OCI-M1 (cell line): ENCODE measurements at regions not wholly inside any gene's neighbourhood (a gene's known extent, or its start where the extent isn't known, plus 50 kb on each side); places are given as distances from the start of the nearest gene placed in this dataset.
"Not testable (repeated sequence)": the region's sequence is repeated elsewhere in the genome, so short reads cannot be mapped to it uniquely, and the experiment has no call there.

Experiments used
- DNase-seq: peaks from one replicate; lab custom pipeline; 2025; lab: John Stamatoyannopoulos, UW

DNA sequence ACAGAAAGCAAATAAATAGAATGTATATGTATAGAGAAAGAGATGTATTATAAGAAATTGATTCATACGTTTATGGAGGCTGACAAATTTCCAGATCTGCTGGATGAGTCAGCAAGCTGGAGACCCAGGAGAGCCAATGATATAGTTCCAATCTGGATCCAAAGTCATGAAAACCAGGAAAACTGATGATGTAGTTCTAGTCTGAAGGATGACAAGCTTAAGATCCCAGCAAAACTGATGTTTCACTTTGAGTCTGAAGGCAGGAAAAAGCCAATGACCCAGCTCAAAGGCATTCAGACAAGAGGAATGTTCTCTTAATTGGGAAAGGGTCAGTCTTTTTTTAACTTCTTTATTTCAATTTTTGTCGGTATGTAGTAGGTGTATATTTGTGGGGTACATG, 102.6 kb downstream of the LHFPL1 start:
- DNase-seq: no peak

DNA sequence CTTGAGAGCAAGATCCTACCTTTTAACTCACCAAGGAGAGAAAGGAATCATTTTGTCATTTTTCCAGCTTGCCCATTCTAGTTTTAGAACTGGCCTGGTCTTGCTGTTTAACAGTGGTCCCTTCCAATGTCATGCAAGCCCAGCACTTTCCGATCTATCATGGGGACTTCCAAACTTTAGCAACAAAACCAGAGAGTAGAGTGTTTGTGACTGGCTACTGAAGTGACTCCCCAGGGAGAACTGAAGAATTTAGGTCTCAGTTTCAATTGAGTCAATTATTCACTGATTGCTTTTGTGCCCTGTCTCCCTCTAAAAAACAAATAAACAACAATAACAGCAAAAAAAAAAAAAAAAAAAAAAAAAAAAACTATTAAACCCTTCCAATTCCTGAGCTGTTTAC, 108.3 kb downstream of the LHFPL1 start:
- no peak for DNase-seq

DNA sequence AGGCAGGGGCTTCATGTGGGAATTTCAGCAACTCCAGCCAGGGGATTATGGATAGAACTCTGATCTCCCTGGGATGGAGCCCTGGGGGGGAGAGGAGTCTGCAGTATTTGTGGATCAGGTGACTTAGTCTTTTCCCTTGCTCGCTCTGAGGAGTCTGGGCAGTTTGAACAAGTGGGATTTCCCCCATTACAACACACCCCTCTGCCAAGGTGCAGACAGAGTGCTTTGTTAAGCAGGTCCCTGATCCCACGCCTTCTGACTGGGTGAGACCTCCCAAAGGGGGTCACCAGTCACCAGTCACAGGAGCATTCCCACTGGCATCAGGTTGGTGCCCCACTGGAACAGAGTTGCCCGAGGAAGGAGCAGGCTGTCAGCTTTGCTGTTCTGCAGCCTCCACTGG, 123.9 kb downstream of the LHFPL1 start:
- no peak for DNase-seq

GRCh38 chrX:112545051-112545450, 134.7 kb downstream of the LHFPL1 start:
- DNase-seq: peak; percentile 31

GRCh38 chrX:112536544-112536943, 143.2 kb downstream of the LHFPL1 start:
- DNase-seq: no peak

DNA sequence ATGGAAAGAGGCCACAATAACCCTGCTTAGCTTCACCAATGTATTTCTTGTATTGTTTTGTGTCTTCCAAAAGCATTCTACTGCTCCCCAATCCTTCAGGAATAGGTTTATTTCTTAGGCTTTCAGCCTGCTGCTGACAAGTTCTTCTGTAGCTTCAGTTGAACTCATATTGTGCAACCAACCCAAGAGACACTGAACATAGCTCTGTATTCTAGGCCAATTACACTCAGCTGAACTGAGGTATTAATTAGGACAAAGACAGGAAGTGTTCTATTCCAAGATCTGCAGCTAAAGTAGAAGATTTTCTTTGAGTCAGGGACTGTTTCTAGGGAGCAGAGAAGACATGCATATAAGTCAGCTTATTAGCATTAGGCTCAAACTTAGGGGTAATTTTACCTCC, 151.8 kb downstream of the LHFPL1 start:
- no peak for DNase-seq

- no peak for DNase-seq
These were observed 158.1 kb downstream of the LHFPL1 start for GRCh38 chrX:112521676-112522075.

DNA sequence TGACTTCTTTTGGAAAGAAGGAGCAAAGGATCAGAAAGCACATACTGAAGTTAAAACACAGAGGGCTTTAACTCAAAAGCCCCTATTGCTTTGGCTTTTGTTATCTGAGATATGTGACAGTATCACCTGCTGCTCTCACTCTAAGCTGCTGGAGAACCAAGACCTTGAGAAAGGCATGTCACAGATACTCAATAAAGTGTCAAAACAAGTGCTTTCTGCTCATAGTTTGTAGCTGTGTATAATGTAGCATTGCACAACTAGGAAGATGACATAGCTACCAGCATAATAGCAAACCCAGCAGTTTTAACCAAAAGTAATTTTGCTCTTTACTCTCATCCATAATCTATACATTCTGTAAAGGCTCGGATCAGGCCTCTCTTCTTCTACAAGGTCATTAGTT, 159.6 kb downstream of the LHFPL1 start:
- no peak for DNase-seq

DNA sequence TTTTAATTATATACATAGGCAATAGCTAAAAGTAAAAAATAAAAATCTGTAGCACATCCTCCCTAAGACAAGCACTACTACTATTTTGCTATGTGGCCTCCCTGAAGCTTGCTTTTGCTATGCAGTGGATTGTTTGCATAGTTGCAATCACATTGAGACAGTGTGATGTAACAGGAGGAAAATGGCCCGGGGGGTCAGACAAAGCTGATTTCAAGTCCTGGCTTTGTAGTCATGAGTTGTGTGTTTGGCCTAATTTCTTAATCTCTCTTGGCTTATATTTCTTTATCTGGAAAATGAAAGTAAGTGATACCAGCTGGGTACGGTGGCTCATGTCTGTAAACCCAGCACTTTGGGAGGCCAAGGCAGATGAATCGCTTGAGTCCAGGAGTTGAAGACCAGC, 166.6 kb downstream of the LHFPL1 start:
- peak; percentile 1 for DNase-seq

- DNase-seq: peak; percentile 12
These were observed 167.2 kb downstream of the LHFPL1 start for GRCh38 chrX:112512509-112512908.

- DNase-seq: no peak
These were observed 169.1 kb downstream of the LHFPL1 start for GRCh38 chrX:112510629-112511028.

DNA sequence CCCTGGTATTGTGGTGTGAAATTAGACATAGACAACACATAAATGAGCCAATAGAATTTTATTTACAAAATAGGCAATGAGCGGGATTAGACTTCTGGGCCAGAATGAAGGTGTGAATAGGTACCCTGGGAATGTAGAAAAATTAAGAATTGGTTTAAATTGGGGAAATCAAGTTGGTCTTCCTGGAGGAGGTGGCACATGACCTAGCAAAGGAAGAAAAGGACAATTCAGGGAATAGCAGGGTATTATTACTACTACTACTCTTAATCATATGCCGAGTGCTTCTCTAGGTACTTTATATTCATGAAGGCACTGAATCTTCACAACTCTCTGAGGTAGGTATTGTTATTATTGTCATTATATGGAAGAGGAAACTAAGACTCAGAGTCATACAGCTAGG, 202.1 kb downstream of the LHFPL1 start:
- DNase-seq: no peak

GRCh38 chrX:112473654-112474053, 206.1 kb downstream of the LHFPL1 start:
- no peak for DNase-seq

- DNase-seq: no peak
These were observed 209.2 kb downstream of the LHFPL1 start for GRCh38 chrX:112470551-112470950.

GRCh38 chrX:112461949-112462450, 217.7 kb downstream of the LHFPL1 start:
- DNase-seq: not testable (repeated sequence)

GRCh38 chrX:112457788-112458187, 221.9 kb downstream of the LHFPL1 start:
- no peak for DNase-seq

- DNase-seq: no peak
These were observed 228.9 kb downstream of the LHFPL1 start for GRCh38 chrX:112450810-112451209.

DNA sequence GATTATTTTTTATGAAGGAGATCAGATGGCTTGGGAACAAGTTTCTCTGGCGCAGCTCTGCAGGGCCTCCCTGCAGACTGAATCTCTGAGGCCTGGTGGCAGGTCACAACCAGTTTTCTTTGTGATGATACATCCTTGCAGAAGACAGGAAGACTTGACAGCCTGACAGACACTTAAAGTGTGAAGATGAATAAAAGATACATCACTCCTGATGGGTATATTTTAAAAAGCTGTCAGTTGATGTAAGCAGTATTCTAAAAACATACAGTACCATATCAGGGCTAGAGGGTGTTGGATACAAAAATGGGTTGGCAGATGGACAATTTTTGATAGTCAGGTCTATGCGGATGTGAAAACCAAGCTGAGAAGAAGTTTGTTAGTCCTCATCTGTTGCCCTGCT, 239.5 kb downstream of the LHFPL1 start:
- DNase-seq: no peak

DNA sequence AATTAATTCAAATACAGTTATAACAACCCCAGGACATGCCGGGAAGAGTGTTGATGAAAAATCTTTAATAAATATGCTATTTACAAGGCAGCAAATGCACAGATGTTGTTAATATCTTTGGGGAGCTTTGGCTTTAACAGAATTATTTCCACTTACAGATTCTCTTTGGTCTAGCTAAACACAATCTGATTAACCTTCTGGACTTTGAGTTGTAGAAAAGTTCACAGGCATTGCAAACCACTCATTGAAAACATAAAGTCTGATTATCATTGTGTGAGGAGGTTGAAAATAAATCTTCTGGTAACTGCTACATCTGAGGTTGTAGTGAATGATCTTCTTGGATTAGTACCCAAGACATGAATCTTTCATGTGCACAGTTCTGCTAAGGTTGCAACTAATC, 255.6 kb downstream of the LHFPL1 start:
- DNase-seq: no peak

DNA sequence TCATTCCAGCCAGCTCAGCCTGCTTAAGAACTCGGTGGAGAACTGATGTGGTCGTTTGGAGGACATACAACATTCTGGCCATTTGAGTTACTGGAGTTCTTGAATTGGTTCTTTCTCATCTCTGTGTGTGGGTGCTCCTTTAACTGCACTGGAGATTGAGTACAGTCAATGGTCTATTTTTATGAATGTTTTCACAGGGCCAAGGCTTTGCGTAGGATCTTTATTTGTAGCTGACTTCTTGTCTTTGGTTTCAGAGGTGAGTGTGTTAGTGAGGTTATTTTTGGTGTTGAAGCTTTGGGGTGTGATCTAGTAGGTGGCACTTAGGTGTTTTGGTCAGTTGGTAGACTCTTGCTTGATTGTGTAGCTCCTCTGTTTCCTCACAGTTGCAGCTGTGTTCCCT, 288.4 kb downstream of the LHFPL1 start:
- no peak for DNase-seq

GRCh38 chrX:112381649-112382298, 298.0 kb downstream of the LHFPL1 start:
- peak; percentile 11 for DNase-seq

DNA sequence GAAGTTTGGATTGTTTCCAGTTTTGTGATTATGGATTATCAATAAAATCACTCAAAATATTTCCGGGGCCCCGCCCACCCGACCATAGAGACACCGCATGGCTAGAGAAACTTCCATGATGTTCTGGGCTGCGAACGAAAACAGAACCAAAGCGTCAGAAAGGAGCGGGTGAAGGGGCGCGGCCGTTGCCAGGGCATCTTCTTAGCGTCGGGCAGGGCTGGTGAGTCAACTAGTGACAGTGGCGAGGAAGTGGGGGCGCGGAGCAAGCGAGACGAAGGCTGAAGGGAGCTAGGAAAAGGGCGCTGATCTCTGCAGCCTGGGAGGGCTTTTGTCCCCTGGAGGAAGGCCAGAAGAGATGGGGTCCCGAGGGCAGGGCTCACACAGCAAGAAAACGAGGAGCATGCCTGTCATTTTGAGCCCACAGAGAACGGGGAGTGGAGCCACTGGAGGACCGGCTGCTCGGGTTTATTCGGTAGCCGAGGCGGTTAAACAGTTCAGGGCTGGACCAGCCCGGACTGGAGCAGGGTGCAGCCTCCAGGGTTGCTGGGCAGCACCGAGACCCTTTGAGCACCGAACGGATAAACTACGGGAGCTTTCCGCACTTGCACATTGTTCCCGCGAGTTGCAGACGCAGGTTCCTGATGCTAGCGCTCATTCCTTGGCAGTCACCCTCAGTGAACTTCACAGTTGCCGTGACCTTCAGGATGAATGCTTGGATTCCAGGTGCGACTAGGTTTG, 298.1 kb upstream of the TRPC5 start:
- DNase-seq: no peak

GRCh38 chrX:112377481-112377880, 294.9 kb upstream of the TRPC5 start:
- no peak for DNase-seq

DNA sequence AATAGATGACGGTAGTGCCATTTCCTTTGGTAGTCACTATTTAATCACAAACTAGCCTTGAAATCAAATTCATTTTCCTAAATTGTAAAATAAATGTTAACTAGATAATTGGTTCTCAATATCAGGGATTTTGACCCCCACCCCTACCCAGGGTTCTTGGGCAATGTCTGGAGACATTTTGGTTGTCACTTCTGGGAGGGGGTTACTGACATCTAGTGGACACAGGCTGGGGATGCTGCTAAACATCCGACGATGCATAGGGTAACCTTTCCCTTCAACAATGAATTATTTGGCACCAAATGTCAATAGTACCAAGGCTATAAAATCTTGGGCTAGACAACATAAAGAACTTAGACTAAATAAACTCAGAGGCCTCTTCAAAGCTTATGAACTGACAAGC, 285.8 kb upstream of the TRPC5 start:
- peak; percentile 19 for DNase-seq
